Caco-2 (cell line): ENCODE measurements at regions not wholly inside any gene's neighbourhood (a gene's known extent, or its start where the extent isn't known, plus 50 kb on each side); places are given as distances from the start of the nearest gene placed in this dataset.

Source experiments
- BruUV-seq: library from RNA; stranded (reverse); fragments of 400-500 nt; replicated peaks from 2 replicates; lab custom pipeline; 2021; lab: Mats Ljungman, UMichigan
- CTCF ChIA-PET: fragments of 300-600 bp; sonication (Branson Sonifier 250); formaldehyde crosslinking; loops from one replicate; lab custom pipeline; 2022; ENCODE audit warnings: antibody characterized with exemption; lab: Charles Lee
- POLR2A ChIA-PET: fragments of 300-600 bp; sonication (Branson Sonifier 250); formaldehyde crosslinking; loops from one replicate; lab custom pipeline; 2022; ENCODE audit warnings: antibody characterized with exemption; lab: Charles Lee
- DNase-seq, 2 experiments: peaks; one replicate each; pipeline versions ENCODE4 v3.0.0 to v3.0.0-alpha.2; 2020 to 2022
- H3K27me3 ChIP-seq: replicated peaks from 2 replicates; pipeline ENCODE4 v1.6.0; 2011; ENCODE audit warnings: low read length; ENCODE audit not compliant: control insufficient read depth, insufficient read depth
- H3K36me3 ChIP-seq: 2 replicates; pipeline ENCODE4 v1.5.1; 2011; ENCODE audit warnings: low read length; ENCODE audit not compliant: control insufficient read depth, insufficient read depth
- H3K4me1 ChIP-seq: fragments of 250-450 bp; sonication (Bioruptor Pico); 2 replicates; pipeline ENCODE4 v1.5.1; 2020; ENCODE audit warnings: mild to moderate bottlenecking
- H3K4me3 ChIP-seq: 2 replicates; pipeline ENCODE4 v1.5.1; 2011; ENCODE audit warnings: low read depth, mild to moderate bottlenecking, control low read depth, low read length
- H3K9me3 ChIP-seq: fragments of 250-450 bp; sonication (Bioruptor Pico); 2 replicates; pipeline ENCODE4 v1.5.1; 2020; ENCODE audit warnings: mild to moderate bottlenecking, moderate library complexity
- H3K27ac Mint-ChIP-seq: one replicate; pipeline ENCODE4 v1.8.0; 2022; ENCODE audit warnings: mixed read lengths; ENCODE audit not compliant: unreplicated experiment
- H3K27me3 Mint-ChIP-seq: one replicate; pipeline ENCODE4 v1.8.0; 2022; ENCODE audit warnings: mixed read lengths; ENCODE audit not compliant: insufficient read depth, unreplicated experiment
- H3K36me3 Mint-ChIP-seq: one replicate; pipeline ENCODE4 v1.8.0; 2022; ENCODE audit warnings: mild to moderate bottlenecking, mixed read lengths; ENCODE audit not compliant: insufficient read depth, unreplicated experiment
- H3K4me1 Mint-ChIP-seq: one replicate; pipeline ENCODE4 v1.8.0; 2022; ENCODE audit warnings: low read depth, mixed read lengths; ENCODE audit not compliant: unreplicated experiment
- H3K4me3 Mint-ChIP-seq: one replicate; pipeline ENCODE4 v1.8.0; 2022; ENCODE audit warnings: mild to moderate bottlenecking, moderate library complexity, mixed read lengths; ENCODE audit not compliant: unreplicated experiment
- H3K9me3 Mint-ChIP-seq: one replicate; pipeline ENCODE4 v1.8.0; 2022; ENCODE audit warnings: mixed read lengths; ENCODE audit not compliant: unreplicated experiment
- CTCF ChIP-seq, 2 experiments: fragments of 200-600 bp in 1 of 2; IDR thresholded peaks; 1 replicate in 1 of 2; 2 replicates in 1 of 2; pipeline versions ENCODE4 v1.5.1 to v1.8.0; 2011 to 2022; ENCODE audit warnings: antibody characterized with exemption in 1 of 2, control low read depth in 1 of 2, inconsistent platforms in 1 of 2, low read depth in 1 of 2, low read length in 1 of 2, mild to moderate bottlenecking in 1 of 2, moderate library complexity in 1 of 2; ENCODE audit not compliant: insufficient read depth in 1 of 2, severe bottlenecking in 1 of 2, unreplicated experiment in 1 of 2
- intact Hi-C: fragments of 100-400 bp; cut with micrococcal nuclease; formaldehyde crosslinking; loops from one replicate; pipeline ENCODE4 v1.10.0; 2022; ENCODE audit not compliant: unreplicated experiment

GRCh38 chrX:16528620-16529019, 121.3 kb upstream of the S100G start:
- Histone ChIP-seq H3K4me1 (no peaks in the 10 kb centered on the region), H3K36me3 (no peaks in the 10 kb centered on the region), H3K9me3 (no peaks in the 10 kb centered on the region), H3K27me3 (no peaks in the 10 kb centered on the region), H3K4me3 (no peak overlapping the region)
- H3K36me3 Mint-ChIP-seq, result no peaks in the 10 kb centered on the region
- BruUV-seq, result no TSS peak
- no peaks in the 10 kb centered on the region for H3K27me3 Mint-ChIP-seq
- H3K4me1 Mint-ChIP-seq, result no peaks in the 10 kb centered on the region
- H3K27ac Mint-ChIP-seq, result no peak overlapping the region
- H3K4me3 Mint-ChIP-seq, result no peak overlapping the region
- ChIA-PET CTCF (no interaction called here), POLR2A (no interaction called here)
- no peak for TF ChIP-seq CTCF (IDR thresholded peaks at IDR 0.05; ENCODE audit: insufficient read depth in 1 of 2, low read depth in 1 of 2, low read length in 1 of 2, severe bottlenecking in 1 of 2, unreplicated experiment in 1 of 2)
- intact Hi-C loops, result no loop called here
- H3K9me3 Mint-ChIP-seq, result no peaks in the 10 kb centered on the region
- DNase-seq, result no peak
